GM04504 (cell line): ENCODE measurements at regions not wholly inside any gene's neighbourhood (a gene's known extent, or its start where the extent isn't known, plus 50 kb on each side); places are given as distances from the start of the nearest gene placed in this dataset.

Experiments used
- DNase-seq: peaks from one replicate; pipeline ENCODE4 v3.0.0-alpha.2; 2012; ENCODE audit warnings: low read depth

- no peak for DNase-seq
Observed at GRCh38 chr14:44009642-44010041, 497.4 kb downstream of the FSCB start.

- DNase-seq = no peak
Observed at GRCh38 chr14:43988989-43989388, 518.1 kb downstream of the FSCB start.

- DNase-seq = no peak
Observed at GRCh38 chr14:43983721-43984120, 523.4 kb downstream of the FSCB start.

GRCh38 chr14:43981135-43981768, 525.8 kb downstream of the FSCB start:
- DNase-seq = no peak

GRCh38 chr14:43956741-43957140, 550.3 kb downstream of the FSCB start:
- no peak for DNase-seq

- no peak for DNase-seq
Observed at GRCh38 chr14:43949400-43949799, 557.7 kb downstream of the FSCB start.

GRCh38 chr14:43939836-43940235, 567.2 kb downstream of the FSCB start:
- no peak for DNase-seq

GRCh38 chr14:43938588-43939281, 568.3 kb downstream of the FSCB start:
- no peak for DNase-seq

GRCh38 chr14:43937001-43937400, 570.1 kb downstream of the FSCB start:
- DNase-seq = no peak

GRCh38 chr14:43934102-43934501, 573.0 kb downstream of the FSCB start:
- no peak for DNase-seq

- DNase-seq = no peak
Observed at GRCh38 chr14:43914041-43914693, 592.9 kb downstream of the FSCB start.

- no peak for DNase-seq
Observed at GRCh38 chr14:43903209-43903608, 603.9 kb downstream of the FSCB start.

- DNase-seq = no peak
Observed at GRCh38 chr14:43901911-43902673, 605.0 kb downstream of the FSCB start.

- DNase-seq = no peak
Observed at GRCh38 chr14:43900173-43900655, 606.9 kb downstream of the FSCB start.

GRCh38 chr14:43898687-43899086, 608.4 kb downstream of the FSCB start:
- no peak for DNase-seq

GRCh38 chr14:43896044-43896443, 611.0 kb downstream of the FSCB start:
- no peak for DNase-seq

- no peak for DNase-seq
Observed at GRCh38 chr14:43894534-43894933, 612.5 kb downstream of the FSCB start.

- DNase-seq = no peak
Observed at GRCh38 chr14:43887523-43887922, 619.6 kb downstream of the FSCB start.

GRCh38 chr14:43877351-43877960, 629.6 kb downstream of the FSCB start:
- DNase-seq = no peak

- DNase-seq = no peak
Observed at GRCh38 chr14:43872752-43873655, 634.1 kb downstream of the FSCB start.

GRCh38 chr14:43872222-43872621, 634.9 kb downstream of the FSCB start:
- no peak for DNase-seq
